Sigmoid colon (tissue), 4 donors: ENCODE measurements at regions not wholly inside any gene's neighbourhood (a gene's known extent, or its start where the extent isn't known, plus 50 kb on each side); places are given as distances from the start of the nearest gene placed in this dataset.

ENCODE experiments used
- EP300 ChIP-seq, 4 donors: sonication (generic); formaldehyde crosslinking; IDR thresholded peaks; one replicate each; pipeline ENCODE4 v1.6.1; 2017; ENCODE audit warnings: antibody characterized with exemption in 4 of 4
- POLR2A ChIP-seq, 2 donors: fragments of 450-650 bp; IDR thresholded peaks; one replicate each; pipeline ENCODE4 v1.6.1; 2016; ENCODE audit warnings: antibody characterized with exemption in 2 of 2, mild to moderate bottlenecking in 2 of 2, moderate library complexity in 2 of 2
- POLR2AphosphoS5 ChIP-seq, 4 donors: sonication (generic); formaldehyde crosslinking; IDR thresholded peaks; one replicate each; pipeline ENCODE4 v1.6.1; 2017; ENCODE audit warnings: antibody characterized with exemption in 4 of 4
- TF ChIP-seq, protein P1 (sequence below), 4 experiments: fragments of 450-650 bp in 3 of 4; fragments of 200-600 bp in 1 of 4; IDR thresholded peaks; one replicate each; pipeline ENCODE4 v1.5.1; 2016 to 2019; ENCODE audit warnings: antibody characterized with exemption in 4 of 4, mild to moderate bottlenecking in 3 of 4, moderate library complexity in 2 of 4

GRCh38 chr20:48184229-48184628 is 398.9 kb upstream of the SULF2 start:
- TF ChIP-seq POLR2A (IDR thresholded peaks at IDR 0.05) (no peak), POLR2AphosphoS5 (IDR thresholded peaks at IDR 0.05) (no peak), EP300 (IDR thresholded peaks at IDR 0.05) (no peak)
- TF ChIP-seq, protein P1, sequence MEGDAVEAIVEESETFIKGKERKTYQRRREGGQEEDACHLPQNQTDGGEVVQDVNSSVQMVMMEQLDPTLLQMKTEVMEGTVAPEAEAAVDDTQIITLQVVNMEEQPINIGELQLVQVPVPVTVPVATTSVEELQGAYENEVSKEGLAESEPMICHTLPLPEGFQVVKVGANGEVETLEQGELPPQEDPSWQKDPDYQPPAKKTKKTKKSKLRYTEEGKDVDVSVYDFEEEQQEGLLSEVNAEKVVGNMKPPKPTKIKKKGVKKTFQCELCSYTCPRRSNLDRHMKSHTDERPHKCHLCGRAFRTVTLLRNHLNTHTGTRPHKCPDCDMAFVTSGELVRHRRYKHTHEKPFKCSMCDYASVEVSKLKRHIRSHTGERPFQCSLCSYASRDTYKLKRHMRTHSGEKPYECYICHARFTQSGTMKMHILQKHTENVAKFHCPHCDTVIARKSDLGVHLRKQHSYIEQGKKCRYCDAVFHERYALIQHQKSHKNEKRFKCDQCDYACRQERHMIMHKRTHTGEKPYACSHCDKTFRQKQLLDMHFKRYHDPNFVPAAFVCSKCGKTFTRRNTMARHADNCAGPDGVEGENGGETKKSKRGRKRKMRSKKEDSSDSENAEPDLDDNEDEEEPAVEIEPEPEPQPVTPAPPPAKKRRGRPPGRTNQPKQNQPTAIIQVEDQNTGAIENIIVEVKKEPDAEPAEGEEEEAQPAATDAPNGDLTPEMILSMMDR (IDR thresholded peaks at IDR 0.05): no peak
